NB4 (cell line): ENCODE measurements at regions not wholly inside any gene's neighbourhood (a gene's known extent, or its start where the extent isn't known, plus 50 kb on each side); places are given as distances from the start of the nearest gene placed in this dataset.

Source experiments
- DNase-seq: peaks from one replicate; pipeline ENCODE4 v3.0.0; 2010; ENCODE audit warnings: low read depth
- H3K4me3 ChIP-seq: one replicate; pipeline ENCODE4 v1.5.1; 2011; ENCODE audit warnings: mild to moderate bottlenecking, low read depth, low read length, moderate library complexity
- CTCF ChIP-seq: IDR thresholded peaks from one replicate; pipeline ENCODE4 v1.5.1; 2012; ENCODE audit warnings: low read depth, low read length
- MAX ChIP-seq: IDR thresholded peaks from 2 replicates; pipeline ENCODE4 v1.6.1; 2011; ENCODE audit warnings: low read depth, low read length
- MYC ChIP-seq: IDR thresholded peaks from 2 replicates; pipeline ENCODE4 v1.6.1; 2011; ENCODE audit warnings: low read depth, low read length
- POLR2A ChIP-seq: IDR thresholded peaks from 2 replicates; pipeline ENCODE4 v1.6.1; 2011; ENCODE audit warnings: mild to moderate bottlenecking; ENCODE audit not compliant: insufficient read length; ENCODE audit errors: extremely low read depth

- no peak overlapping the region for H3K4me3 ChIP-seq
- DNase-seq, result no peak
- TF ChIP-seq MYC (no peak), CTCF (no peak), POLR2A (no peak), MAX (no peak)
Measured at GRCh38 chr1:188941986-188942385, 1535.7 kb downstream of the BRINP3 start.

GRCh38 chr1:188949701-188950100 is 1528.0 kb downstream of the BRINP3 start:
- TF ChIP-seq CTCF (no peak), MYC (no peak), POLR2A (no peak), MAX (no peak)

GRCh38 chr1:188958461-188959115 is 1519.1 kb downstream of the BRINP3 start:
- H3K4me3 ChIP-seq, result no peak overlapping the region
- DNase-seq, result no peak
- no peak for TF ChIP-seq MYC
- no peak for TF ChIP-seq MAX
- no peak for TF ChIP-seq CTCF
- no peak for TF ChIP-seq POLR2A

More at GRCh38 chr1:188949701-188950100, 1528.0 kb downstream of the BRINP3 start:
- DNase-seq, result no peak
- no peak overlapping the region for H3K4me3 ChIP-seq

- no peak for DNase-seq
- TF ChIP-seq MAX (no peak), MYC (no peak), POLR2A (no peak), CTCF (no peak)
- no peak overlapping the region for H3K4me3 ChIP-seq
Measured at GRCh38 chr1:188986745-188987417, 1490.8 kb downstream of the BRINP3 start.

- no peak for TF ChIP-seq MAX
- TF ChIP-seq CTCF, result no peak
- no peak for TF ChIP-seq MYC
- no peak for TF ChIP-seq POLR2A
- no peak overlapping the region for H3K4me3 ChIP-seq
- DNase-seq, result no peak
Measured at GRCh38 chr1:188988589-188988988, 1489.1 kb downstream of the BRINP3 start.
